ENCODE measurements at regions not wholly inside any gene's neighbourhood (a gene's known extent, or its start where the extent isn't known, plus 50 kb on each side); places are given as distances from the start of the nearest gene placed in this dataset.

DNA sequence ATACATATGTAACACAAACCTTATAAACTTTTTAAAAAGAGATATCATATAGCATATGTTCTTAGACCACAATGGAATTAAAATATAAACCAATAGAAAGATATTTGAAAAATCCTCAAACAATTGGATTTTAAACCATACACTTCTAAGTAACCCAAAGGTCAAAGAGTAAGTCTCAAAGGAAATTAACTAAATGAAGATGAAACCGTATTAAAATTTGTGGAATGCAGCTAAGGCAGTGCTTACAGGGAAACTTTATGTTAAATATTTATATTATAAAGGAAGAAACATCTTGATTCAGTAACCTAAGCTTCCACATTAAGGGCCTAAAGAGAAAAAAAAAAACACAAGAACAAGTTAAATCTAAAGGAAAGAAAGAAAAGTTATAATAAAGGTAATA lies 966.1 kb downstream of the SLC4A3 start:
- no peak for TF ChIP-seq POLR2AphosphoS5 (IDR thresholded peaks at IDR 0.05)
- TF ChIP-seq, protein P1, sequence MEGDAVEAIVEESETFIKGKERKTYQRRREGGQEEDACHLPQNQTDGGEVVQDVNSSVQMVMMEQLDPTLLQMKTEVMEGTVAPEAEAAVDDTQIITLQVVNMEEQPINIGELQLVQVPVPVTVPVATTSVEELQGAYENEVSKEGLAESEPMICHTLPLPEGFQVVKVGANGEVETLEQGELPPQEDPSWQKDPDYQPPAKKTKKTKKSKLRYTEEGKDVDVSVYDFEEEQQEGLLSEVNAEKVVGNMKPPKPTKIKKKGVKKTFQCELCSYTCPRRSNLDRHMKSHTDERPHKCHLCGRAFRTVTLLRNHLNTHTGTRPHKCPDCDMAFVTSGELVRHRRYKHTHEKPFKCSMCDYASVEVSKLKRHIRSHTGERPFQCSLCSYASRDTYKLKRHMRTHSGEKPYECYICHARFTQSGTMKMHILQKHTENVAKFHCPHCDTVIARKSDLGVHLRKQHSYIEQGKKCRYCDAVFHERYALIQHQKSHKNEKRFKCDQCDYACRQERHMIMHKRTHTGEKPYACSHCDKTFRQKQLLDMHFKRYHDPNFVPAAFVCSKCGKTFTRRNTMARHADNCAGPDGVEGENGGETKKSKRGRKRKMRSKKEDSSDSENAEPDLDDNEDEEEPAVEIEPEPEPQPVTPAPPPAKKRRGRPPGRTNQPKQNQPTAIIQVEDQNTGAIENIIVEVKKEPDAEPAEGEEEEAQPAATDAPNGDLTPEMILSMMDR (IDR thresholded peaks at IDR 0.05): no peak

Data from breast epithelium (tissue), 3 donors.